ENCODE measurements at regions not wholly inside any gene's neighbourhood (a gene's known extent, or its start where the extent isn't known, plus 50 kb on each side); places are given as distances from the start of the nearest gene placed in this dataset.

DNA sequence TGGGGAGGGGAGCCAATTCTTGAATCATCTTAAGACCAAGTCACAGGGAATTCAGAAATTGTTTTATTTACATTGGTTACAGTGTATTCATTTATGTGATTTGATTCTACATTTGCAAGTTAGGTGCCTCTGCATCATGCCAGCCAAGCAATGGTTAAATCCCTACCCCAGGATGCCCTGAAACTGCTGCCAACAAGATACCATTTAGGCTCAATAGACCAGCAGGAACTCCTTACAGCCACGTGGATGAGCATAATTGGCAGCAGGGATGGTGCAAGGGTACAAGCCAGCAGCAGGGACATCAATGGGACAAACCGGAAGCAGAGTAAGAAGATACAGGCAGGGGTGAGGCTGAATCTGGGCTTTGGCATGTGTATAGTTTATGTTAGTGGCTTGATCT is 72.4 kb upstream of the NBEA start:
- DNase-seq (ENCODE audit: low spot score) = no peak

DNA sequence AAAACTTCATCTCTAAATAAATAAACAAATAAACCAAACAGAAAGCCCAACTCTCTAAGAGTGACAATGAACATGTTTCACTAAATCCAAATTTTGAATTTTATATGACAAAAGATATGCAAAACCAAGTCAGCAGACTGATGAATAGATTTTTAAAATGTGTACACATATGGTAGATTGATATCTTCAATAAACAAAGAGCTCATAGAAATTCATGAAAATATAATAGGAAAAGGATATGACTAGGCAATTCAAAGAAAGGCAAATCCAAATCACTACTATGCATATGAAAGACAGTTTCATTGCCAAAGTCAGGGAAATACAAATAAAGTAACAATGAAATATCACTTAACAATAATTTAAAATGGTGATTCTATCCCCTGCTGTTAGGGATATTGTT is 63.7 kb upstream of the NBEA start:
- DNase-seq (ENCODE audit: low spot score) = no peak

DNA sequence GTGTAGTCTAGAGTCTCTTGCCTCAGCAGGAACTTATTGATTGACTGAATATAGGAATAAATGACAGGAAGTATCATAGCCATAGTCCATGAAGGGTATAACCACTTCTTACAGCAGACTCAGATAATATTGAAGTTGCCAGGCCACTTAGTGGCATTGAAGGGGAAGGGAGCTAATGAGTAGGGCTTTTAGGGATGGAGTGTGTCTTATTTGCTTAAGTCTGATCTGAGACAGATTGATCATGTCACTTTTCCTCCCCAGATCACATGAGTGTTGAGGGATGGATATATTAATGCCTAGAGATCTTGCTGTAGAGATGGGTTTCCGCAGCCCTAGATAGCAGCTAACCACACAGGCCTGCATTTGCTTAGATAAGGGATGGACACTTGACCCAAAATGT is 62.2 kb upstream of the NBEA start:
- DNase-seq (ENCODE audit: low spot score) = no peak

DNA sequence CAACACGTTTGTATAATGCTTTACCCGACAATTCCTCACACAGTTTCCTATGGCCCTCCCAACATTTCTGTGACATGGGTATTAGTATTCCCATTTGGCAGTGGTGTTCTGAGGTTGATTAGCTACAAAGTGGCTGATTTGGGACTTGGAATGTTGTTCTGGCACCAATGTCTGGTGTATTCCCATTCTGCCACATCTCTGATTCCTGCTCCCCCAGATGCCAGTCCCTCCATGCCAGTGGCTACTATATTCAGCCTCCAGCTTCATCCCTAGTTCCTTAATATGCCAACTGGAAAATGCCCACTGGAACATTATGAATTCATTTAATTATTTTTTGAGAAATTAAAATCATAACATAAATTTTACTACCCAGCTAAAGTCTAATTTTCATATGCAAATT is 60.6 kb upstream of the NBEA start:
- no peak for DNase-seq (ENCODE audit: low spot score)

DNA sequence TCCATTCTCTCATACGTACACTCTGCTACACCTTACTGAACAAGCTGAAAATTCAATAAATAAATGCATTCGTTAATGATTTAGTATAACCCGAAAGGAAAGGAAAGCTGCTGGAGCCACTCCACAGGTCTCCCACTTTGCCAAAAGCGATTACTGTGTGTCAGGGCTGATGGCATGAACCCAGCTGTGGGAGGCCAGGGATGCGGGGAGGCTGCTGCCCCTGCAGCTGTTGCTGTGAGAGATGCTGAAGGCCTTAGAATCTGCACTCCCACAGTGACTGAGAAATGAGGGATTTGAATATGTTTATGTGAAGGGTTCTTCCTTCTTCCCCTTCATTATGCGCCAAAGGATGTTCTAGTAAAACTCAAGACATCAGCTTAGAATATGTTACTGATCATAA is 58.7 kb upstream of the NBEA start:
- DNase-seq (ENCODE audit: low spot score) = no peak

DNA sequence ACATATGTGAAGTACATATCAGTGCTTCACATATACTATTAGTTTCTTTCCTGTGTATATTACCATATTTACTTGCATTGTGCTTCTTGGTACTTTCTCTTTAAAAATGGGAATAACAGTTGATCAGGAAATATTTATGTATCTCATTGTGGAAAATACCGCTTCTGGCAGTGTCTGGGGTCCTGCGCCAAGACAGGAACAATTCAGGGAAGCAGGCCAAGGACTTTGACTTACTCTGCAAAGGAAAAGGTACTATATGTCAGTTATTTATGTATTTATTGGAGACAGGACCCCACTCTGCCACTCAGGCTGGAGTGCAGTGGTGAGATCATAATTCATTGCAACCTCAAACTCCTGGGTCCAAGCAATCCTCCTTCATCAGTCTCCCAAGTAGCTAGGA is 57.7 kb upstream of the NBEA start:
- no peak for DNase-seq (ENCODE audit: low spot score)

DNA sequence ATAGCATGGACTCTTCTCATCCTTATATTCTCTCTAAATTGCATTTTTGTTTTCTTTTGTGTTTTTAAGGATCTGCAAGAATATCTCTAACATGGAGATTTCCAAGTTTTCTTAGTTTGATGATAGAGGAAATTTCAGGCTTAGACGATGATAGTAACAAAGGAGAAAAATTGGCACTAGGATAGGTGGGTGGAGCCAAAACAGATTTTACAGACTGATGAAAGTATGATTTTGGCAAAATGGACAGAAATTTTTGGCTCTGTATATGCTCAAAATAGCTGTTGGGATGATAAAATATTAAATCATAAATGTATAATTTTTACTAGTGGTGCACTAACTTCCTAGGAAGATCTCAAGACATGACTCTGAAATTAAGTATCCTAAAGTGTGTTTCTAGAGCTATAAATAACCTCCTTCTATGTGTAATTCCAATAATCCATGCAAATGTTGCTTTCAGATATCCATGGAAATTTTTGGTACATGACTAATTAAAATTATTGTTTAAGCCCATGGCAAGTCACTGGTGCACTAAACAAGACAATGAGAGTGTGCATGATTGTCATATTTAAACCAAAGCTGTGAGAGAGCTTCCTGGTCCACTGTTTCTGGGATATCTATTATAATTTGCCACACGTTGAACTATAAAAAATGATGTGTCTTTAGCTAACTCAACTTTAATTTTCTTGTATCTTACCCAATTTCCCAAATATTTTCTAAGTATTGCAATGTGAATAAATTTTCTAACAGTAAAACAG is 55.8 kb upstream of the NBEA start:
- DNase-seq (ENCODE audit: low spot score) = no peak

DNA sequence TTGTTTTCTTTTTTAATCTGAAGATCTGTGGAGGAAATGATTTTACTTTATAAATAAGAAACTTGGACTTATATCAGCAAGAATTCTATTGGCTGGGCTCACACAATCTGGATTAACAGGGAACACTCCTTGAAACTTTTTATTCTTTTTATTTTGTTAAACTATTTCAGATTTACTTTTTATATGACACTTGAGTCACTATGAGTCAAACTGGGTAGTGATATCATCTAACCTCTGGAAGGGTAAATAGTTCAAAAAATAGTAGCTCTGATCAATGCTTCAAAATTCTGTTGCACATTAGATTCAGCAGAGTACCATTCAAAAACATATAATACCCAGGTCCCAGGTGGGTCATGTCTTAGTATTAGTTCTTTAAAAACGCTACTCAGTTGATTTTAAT is 55.1 kb upstream of the NBEA start:
- no peak for DNase-seq (ENCODE audit: low spot score)
